GM12878 (cell line): ENCODE measurements at regions not wholly inside any gene's neighbourhood (a gene's known extent, or its start where the extent isn't known, plus 50 kb on each side); places are given as distances from the start of the nearest gene placed in this dataset.

Experiments
- ATAC-seq: fragments of 200-7000 bp; cut with Tn5 transposase; 3 replicates; pipeline ENCODE4 v1.9.1; 2020; ENCODE audit warnings: mild to moderate bottlenecking, moderate library complexity
- BruUV-seq: library from RNA; stranded (reverse); fragments of 400-500 nt; replicated peaks from 2 replicates; lab custom pipeline; 2021; lab: Mats Ljungman, UMichigan
- CTCF ChIA-PET: fragments of 300-600 bp; sonication (Branson Sonifier 250); formaldehyde crosslinking; extraction: SDS; loops from one replicate; lab custom pipeline; 2021; ENCODE audit warnings: inconsistent platforms; lab: Yijun Ruan, JAX
- POLR2A ChIA-PET: fragments of 350-600 bp; formaldehyde crosslinking; extraction: SDS; loops from one replicate; lab custom pipeline; 2021; ENCODE audit warnings: inconsistent platforms; lab: Charles Lee
- RAD21 ChIA-PET: fragments of 300-600 bp; sonication (Branson Sonifier 250); formaldehyde crosslinking; loops from one replicate; lab custom pipeline; 2023; ENCODE audit warnings: antibody characterized with exemption; ENCODE audit not compliant: unreplicated experiment; lab: Charles Lee
- SMC1A ChIA-PET: fragments of 300-600 bp; sonication (Branson Sonifier 250); formaldehyde crosslinking; loops from one replicate; lab custom pipeline; 2023; ENCODE audit not compliant: unreplicated experiment, uncharacterized antibody; lab: Charles Lee
- DNase-seq: peaks from one replicate; pipeline ENCODE4 v3.0.0-alpha.2; 2011; ENCODE audit warnings: low read depth, low spot score
- FAIRE-seq: peaks from 3 replicates; lab custom pipeline; 2011; peaks lifted over from hg19 to GRCh38; lab: Jason Lieb, UNC
- H2AFZ ChIP-seq: 2 replicates; pipeline ENCODE4 v1.6.0; 2011; ENCODE audit warnings: low read depth, low read length, control low read depth; ENCODE audit not compliant: control insufficient read depth
- H3K27ac ChIP-seq: 2 replicates; pipeline ENCODE4 v1.5.1; 2011; ENCODE audit warnings: control low read depth; ENCODE audit not compliant: control insufficient read depth, insufficient read depth
- H3K27me3 ChIP-seq, 2 experiments: replicated peaks in 1 of 2; 2 replicates each; pipeline versions ENCODE4 v1.6.0 to v1.6.1; 2011; ENCODE audit warnings: low read length in 1 of 2; ENCODE audit not compliant: control insufficient read depth in 2 of 2, insufficient read depth in 2 of 2
- H3K36me3 ChIP-seq, 2 experiments: 2 replicates each; pipeline ENCODE4 v1.5.1; 2011; ENCODE audit warnings: low read length in 1 of 2; ENCODE audit not compliant: control insufficient read depth in 2 of 2, insufficient read depth in 2 of 2
- H3K4me1 ChIP-seq: 2 replicates; pipeline ENCODE4 v1.6.1; 2011; ENCODE audit warnings: mild to moderate bottlenecking, low read length, moderate library complexity, mixed read lengths; ENCODE audit not compliant: control insufficient read depth, insufficient read depth
- H3K4me2 ChIP-seq: 2 replicates; pipeline ENCODE4 v1.6.0; 2011; ENCODE audit warnings: control low read depth; ENCODE audit not compliant: control insufficient read depth, insufficient read depth
- H3K4me3 ChIP-seq: fragments of 200-600 bp; sonication (generic); 2 replicates; pipeline ENCODE4 v1.5.1; 2016
- H3K79me2 ChIP-seq: 2 replicates; pipeline ENCODE4 v1.6.0; 2011; ENCODE audit warnings: low read length; ENCODE audit not compliant: control insufficient read depth, insufficient read depth
- H3K9ac ChIP-seq: 2 replicates; pipeline ENCODE4 v1.8.0; 2011; ENCODE audit warnings: low read length, control low read depth, mixed read lengths; ENCODE audit not compliant: control insufficient read depth, insufficient read depth
- H3K9me3 ChIP-seq: replicated peaks from 3 replicates; pipeline ENCODE4 v1.5.1; 2011; ENCODE audit warnings: mild to moderate bottlenecking, low read length; ENCODE audit not compliant: control insufficient read depth, insufficient read depth
- H4K20me1 ChIP-seq: 2 replicates; pipeline ENCODE4 v1.6.0; 2011; ENCODE audit not compliant: control insufficient read depth, insufficient read depth
- CHD2 ChIP-seq: IDR thresholded peaks from 2 replicates; pipeline ENCODE4 v1.6.1; 2011; ENCODE audit warnings: low read depth, low read length, improper control_type of control experiment, borderline replicate concordance
- GABPA ChIP-seq: IDR thresholded peaks from 2 replicates; pipeline ENCODE4 v1.6.1; 2014; ENCODE audit warnings: antibody characterized with exemption, low read depth, mild to moderate bottlenecking, inconsistent platforms
- RFX5 ChIP-seq: IDR thresholded peaks from 2 replicates; pipeline ENCODE4 v1.6.1; 2011; ENCODE audit warnings: low read depth, low read length, improper control_type of control experiment
- TAF1 ChIP-seq: IDR thresholded peaks from 2 replicates; pipeline ENCODE4 v1.6.1; 2011; ENCODE audit warnings: mild to moderate bottlenecking, low read depth, low read length, borderline replicate concordance
- USF1 ChIP-seq: IDR thresholded peaks from 2 replicates; pipeline ENCODE4 v1.6.1; 2011; ENCODE audit warnings: borderline replicate concordance, low read depth, mild to moderate bottlenecking, moderate library complexity, mixed read lengths, low read length; ENCODE audit not compliant: insufficient read depth; ENCODE audit errors: extremely low read length
- WRNIP1 ChIP-seq: IDR thresholded peaks from 2 replicates; pipeline ENCODE4 v1.6.1; 2011; ENCODE audit warnings: low read depth, low read length, improper control_type of control experiment, borderline replicate concordance
- YY1 ChIP-seq: IDR thresholded peaks from 2 replicates; pipeline ENCODE4 v1.6.1; 2011; ENCODE audit warnings: low read depth, mild to moderate bottlenecking, low read length
- ZBTB4 ChIP-seq: fragments of 450-650 bp; formaldehyde crosslinking; IDR thresholded peaks from 2 replicates; pipeline ENCODE4 v1.4.0; 2022; ENCODE audit warnings: mild to moderate bottlenecking, moderate library complexity
- ZNF687 ChIP-seq: fragments of 450-650 bp; IDR thresholded peaks from 2 replicates; pipeline ENCODE4 v1.6.1; 2017; ENCODE audit warnings: mild to moderate bottlenecking, moderate library complexity
- WGBS: methylation state at CpG from one replicate; pipeline ENCODE4 v1.1.6; 2016; ENCODE audit warnings: low lambda C conversion rate; ENCODE audit not compliant: insufficient replicate concordance, insufficient coverage; ENCODE audit errors: missing lambda C conversion rate; 5-methylcytosine and 5-hydroxymethylcytosine counted together
- in situ Hi-C: fragments of 300-500 bp; cut with MboI; formaldehyde crosslinking; loops from 9 replicates; pipeline ENCODE4 v1.14.3; 2018; ENCODE audit warnings: mixed read lengths
- intact Hi-C: fragments of 100-400 bp; cut with micrococcal nuclease; formaldehyde crosslinking; loops from one replicate; pipeline ENCODE4 v1.14.2; 2022; ENCODE audit not compliant: unreplicated experiment

- SMC1A ChIA-PET, result no interaction called here
- in situ Hi-C loops, result no loop called here
- ATAC-seq (no peak), DNase-seq (no peak), FAIRE-seq (no peak)
- H3K27ac ChIP-seq, result no peak overlapping the region
- POLR2A ChIA-PET, result no interaction called here
- BruUV-seq, result no TSS peak
- H3K4me1 ChIP-seq, result no peaks in the 10 kb centered on the region
- CTCF ChIA-PET, result no interaction called here
- H4K20me1 ChIP-seq, result no peaks in the 10 kb centered on the region
- no peaks in the 10 kb centered on the region for H3K79me2 ChIP-seq
- H3K4me3 ChIP-seq, result no peak overlapping the region
- H3K36me3 ChIP-seq, result no peaks in the 10 kb centered on the region
- no peak for TF ChIP-seq RFX5
- TF ChIP-seq ZBTB4 (CRISPR knock-in tag), result no peak
- TF ChIP-seq USF1, result no peak
- TF ChIP-seq GABPA, result no peak
- TF ChIP-seq CHD2, result no peak
- TF ChIP-seq TAF1, result no peak
- TF ChIP-seq ZNF687, result no peak
- TF ChIP-seq YY1, result no peak
- no peak for TF ChIP-seq WRNIP1
- WGBS, result 38% methylated on average over 3 of the region's 3 CpGs
- no peaks in the 10 kb centered on the region; a peak in 1 of 4 replicates for H3K27me3 ChIP-seq
- H3K4me2 ChIP-seq, result no peak overlapping the region
- H2AFZ ChIP-seq, result no peak overlapping the region
- RAD21 ChIA-PET, result no interaction called here
- intact Hi-C loops, result no loop called here
- no peaks in the 10 kb centered on the region for H3K9me3 ChIP-seq
- no peak overlapping the region for H3K9ac ChIP-seq
Observed at GRCh38 chr20:40238511-40238910, 450.5 kb downstream of the MAFB start.
